Loucy (cell line): ENCODE measurements at regions not wholly inside any gene's neighbourhood (a gene's known extent, or its start where the extent isn't known, plus 50 kb on each side); places are given as distances from the start of the nearest gene placed in this dataset.

ENCODE experiments used
- H2AFZ ChIP-seq: fragments of 200-600 bp; sonication (generic); 2 replicates; pipeline ENCODE4 v1.6.0; 2016; ENCODE audit warnings: antibody characterized with exemption, mild to moderate bottlenecking, low read length, moderate library complexity
- H3F3A ChIP-seq: fragments of 200-600 bp; 2 replicates; pipeline ENCODE4 v1.6.0; 2016; ENCODE audit warnings: antibody characterized with exemption, low read depth, mild to moderate bottlenecking
- H3K27me3 ChIP-seq: fragments of 200-600 bp; sonication (generic); 2 replicates; pipeline ENCODE4 v1.6.1; 2014; ENCODE audit warnings: low read length, mild to moderate bottlenecking; ENCODE audit not compliant: insufficient read depth, poor library complexity, severe bottlenecking
- H3K36me3 ChIP-seq: fragments of 200-600 bp; sonication (generic); 2 replicates; pipeline ENCODE4 v1.6.1; 2016; ENCODE audit warnings: low read length; ENCODE audit not compliant: insufficient read depth
- H3K4me1 ChIP-seq: fragments of 200-600 bp; sonication (generic); 2 replicates; pipeline ENCODE4 v1.5.1; 2014; ENCODE audit warnings: low read length, mild to moderate bottlenecking; ENCODE audit not compliant: insufficient read depth, poor library complexity, severe bottlenecking
- H3K4me2 ChIP-seq: fragments of 200-600 bp; sonication (generic); 2 replicates; pipeline ENCODE4 v1.6.0; 2014; ENCODE audit warnings: antibody characterized with exemption, low read length, low read depth, mild to moderate bottlenecking; ENCODE audit not compliant: poor library complexity, severe bottlenecking
- H3K4me3 ChIP-seq: fragments of 200-600 bp; sonication (generic); 2 replicates; pipeline ENCODE4 v1.5.1; 2014; ENCODE audit warnings: low read length, mild to moderate bottlenecking, mixed read lengths; ENCODE audit not compliant: poor library complexity, severe bottlenecking
- H3K79me2 ChIP-seq: fragments of 200-600 bp; sonication (generic); 2 replicates; pipeline ENCODE4 v1.6.1; 2014; ENCODE audit warnings: low read length; ENCODE audit not compliant: insufficient read depth
- H3K9ac ChIP-seq: fragments of 200-600 bp; sonication (generic); 2 replicates; pipeline ENCODE4 v1.6.0; 2014; ENCODE audit warnings: mild to moderate bottlenecking, low read depth, low read length, moderate library complexity; ENCODE audit not compliant: poor library complexity, severe bottlenecking
- H3K9me2 ChIP-seq: fragments of 200-600 bp; sonication (generic); replicated peaks from 2 replicates; pipeline ENCODE4 v1.6.1; 2016; ENCODE audit warnings: low read depth, low read length, mixed read lengths
- H3K9me3 ChIP-seq: fragments of 200-600 bp; sonication (generic); 2 replicates; pipeline ENCODE4 v1.6.1; 2014; ENCODE audit warnings: mild to moderate bottlenecking, antibody characterized with exemption, low read length, low read depth; ENCODE audit not compliant: insufficient read depth
- H4K20me1 ChIP-seq: fragments of 200-600 bp; sonication (generic); 2 replicates; pipeline ENCODE4 v1.6.0; 2014; ENCODE audit warnings: antibody characterized with exemption, low read length, mild to moderate bottlenecking; ENCODE audit not compliant: insufficient read depth, poor library complexity, severe bottlenecking
- EZH2phosphoT487 ChIP-seq: fragments of 200-600 bp; IDR thresholded peaks from 2 replicates; pipeline ENCODE4 v1.6.1; 2018; ENCODE audit warnings: antibody characterized with exemption, mild to moderate bottlenecking, moderate library complexity, borderline replicate concordance
- TF ChIP-seq, protein P1 (sequence below): fragments of 200-600 bp; sonication (generic); conservative IDR thresholded peaks from 2 replicates; pipeline ENCODE4 v1.5.1; 2014; ENCODE audit warnings: mild to moderate bottlenecking, antibody characterized with exemption, low read length

DNA sequence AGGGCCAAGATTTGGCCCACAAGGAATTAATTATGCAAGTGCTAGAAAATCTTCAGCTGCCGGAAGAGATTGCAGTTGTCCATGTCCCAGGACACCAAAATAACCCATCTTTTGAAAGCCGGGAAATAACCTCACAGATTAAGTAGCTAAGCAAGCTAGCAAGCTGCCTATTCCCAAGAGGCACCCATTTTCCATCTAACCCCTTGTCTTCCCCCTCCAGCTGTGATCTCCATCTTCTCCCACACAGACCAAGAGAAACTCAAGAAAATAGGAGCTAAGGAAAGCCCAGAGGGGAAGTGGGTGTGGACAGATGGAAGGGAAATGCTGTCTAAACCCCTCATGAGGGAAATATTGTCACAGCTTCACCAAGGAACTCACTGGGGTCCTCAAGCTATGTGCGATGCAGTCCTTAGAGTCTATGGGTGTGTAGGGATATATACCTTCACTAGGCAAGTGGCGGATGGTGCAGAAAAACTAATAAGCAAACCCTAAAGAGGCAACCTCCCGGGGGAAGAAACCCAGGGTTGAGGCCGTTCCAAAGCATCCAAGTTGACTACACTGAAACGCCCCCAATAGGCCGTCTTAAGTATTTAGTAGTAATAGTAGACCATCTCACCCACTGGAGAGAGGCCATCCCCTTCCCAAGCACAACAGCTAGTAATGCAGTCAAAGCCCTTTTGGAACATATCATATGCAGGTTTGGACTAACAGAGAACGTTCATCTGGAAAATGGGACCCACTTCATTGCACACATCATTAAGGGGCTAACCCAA is 64.3 kb upstream of the PRSS16 start:
- Histone ChIP-seq H3F3A (no peaks in the 10 kb centered on the region), H3K9me3 (no peaks in the 10 kb centered on the region), H3K4me1 (peaks cover 6% of the 10 kb centered on the region), H4K20me1 (no peaks in the 10 kb centered on the region), H3K36me3 (no peaks in the 10 kb centered on the region), H2AFZ (no peak overlapping the region), H3K79me2 (no peaks in the 10 kb centered on the region), H3K27me3 (no peaks in the 10 kb centered on the region), H3K9ac (no peak overlapping the region), H3K4me3 (no peak overlapping the region), H3K9me2 (no peaks in the 10 kb centered on the region), H3K4me2 (no peak overlapping the region)
- no peak for TF ChIP-seq EZH2phosphoT487
- TF ChIP-seq, protein P1, sequence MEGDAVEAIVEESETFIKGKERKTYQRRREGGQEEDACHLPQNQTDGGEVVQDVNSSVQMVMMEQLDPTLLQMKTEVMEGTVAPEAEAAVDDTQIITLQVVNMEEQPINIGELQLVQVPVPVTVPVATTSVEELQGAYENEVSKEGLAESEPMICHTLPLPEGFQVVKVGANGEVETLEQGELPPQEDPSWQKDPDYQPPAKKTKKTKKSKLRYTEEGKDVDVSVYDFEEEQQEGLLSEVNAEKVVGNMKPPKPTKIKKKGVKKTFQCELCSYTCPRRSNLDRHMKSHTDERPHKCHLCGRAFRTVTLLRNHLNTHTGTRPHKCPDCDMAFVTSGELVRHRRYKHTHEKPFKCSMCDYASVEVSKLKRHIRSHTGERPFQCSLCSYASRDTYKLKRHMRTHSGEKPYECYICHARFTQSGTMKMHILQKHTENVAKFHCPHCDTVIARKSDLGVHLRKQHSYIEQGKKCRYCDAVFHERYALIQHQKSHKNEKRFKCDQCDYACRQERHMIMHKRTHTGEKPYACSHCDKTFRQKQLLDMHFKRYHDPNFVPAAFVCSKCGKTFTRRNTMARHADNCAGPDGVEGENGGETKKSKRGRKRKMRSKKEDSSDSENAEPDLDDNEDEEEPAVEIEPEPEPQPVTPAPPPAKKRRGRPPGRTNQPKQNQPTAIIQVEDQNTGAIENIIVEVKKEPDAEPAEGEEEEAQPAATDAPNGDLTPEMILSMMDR, result peak; percentile 33; the same call in 1 of the 2 replicates

DNA sequence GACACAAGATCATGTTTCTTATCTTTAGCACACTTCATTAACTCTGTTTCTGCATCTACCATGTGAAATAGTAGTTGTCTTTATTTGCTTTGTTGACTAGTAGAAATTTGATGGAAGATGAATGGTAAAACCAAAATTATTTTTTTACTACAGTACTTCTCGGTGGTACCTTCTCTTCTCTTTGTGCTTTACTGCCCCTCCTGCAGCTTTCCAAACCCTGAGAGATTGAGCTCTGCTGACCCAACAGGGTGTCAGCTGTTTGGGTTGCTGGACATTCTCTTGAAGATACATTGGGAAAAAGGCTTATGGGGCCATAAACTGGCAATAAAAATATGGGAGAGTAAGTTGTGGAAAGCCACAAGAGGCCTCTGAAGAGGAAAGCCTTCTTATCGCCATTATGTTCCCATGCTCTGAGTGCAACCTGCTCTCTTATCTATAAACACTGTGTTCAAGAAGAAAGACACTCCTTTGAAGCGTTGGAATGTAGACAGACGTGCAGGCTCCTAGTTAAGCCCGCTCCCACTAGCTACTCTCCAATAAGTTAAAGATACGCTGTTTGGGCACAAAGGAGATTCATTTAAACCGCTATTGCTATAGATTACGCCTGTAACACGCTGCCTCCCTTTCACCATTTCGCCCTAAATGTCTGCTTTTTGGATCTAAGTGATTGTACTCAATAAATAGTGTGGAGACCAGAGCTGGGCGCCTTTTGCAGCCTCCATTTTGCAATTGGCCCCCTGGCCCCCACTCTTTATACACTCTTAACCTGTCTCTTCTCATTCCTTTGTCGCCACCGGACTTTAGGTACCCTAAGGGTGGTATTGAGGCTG is 60.1 kb upstream of the PRSS16 start:
- H3K36me3 ChIP-seq, result no peaks in the 10 kb centered on the region
- no peaks in the 10 kb centered on the region for H3K79me2 ChIP-seq
- H3K4me3 ChIP-seq, result peak overlapping the region; percentile 80
- H3F3A ChIP-seq, result no peaks in the 10 kb centered on the region
- peak overlapping the region; percentile 78 for H3K4me2 ChIP-seq
- TF ChIP-seq, protein P1, result no peak
- TF ChIP-seq EZH2phosphoT487, result no peak
- H3K4me1 ChIP-seq, result peaks cover 11% of the 10 kb centered on the region
- H2AFZ ChIP-seq, result peak overlapping the region; percentile 99
- no peaks in the 10 kb centered on the region for H3K9me3 ChIP-seq
- H4K20me1 ChIP-seq, result no peaks in the 10 kb centered on the region
- no peaks in the 10 kb centered on the region for H3K9me2 ChIP-seq
- H3K27me3 ChIP-seq, result no peaks in the 10 kb centered on the region
- peak overlapping the region; percentile 78 for H3K9ac ChIP-seq

DNA sequence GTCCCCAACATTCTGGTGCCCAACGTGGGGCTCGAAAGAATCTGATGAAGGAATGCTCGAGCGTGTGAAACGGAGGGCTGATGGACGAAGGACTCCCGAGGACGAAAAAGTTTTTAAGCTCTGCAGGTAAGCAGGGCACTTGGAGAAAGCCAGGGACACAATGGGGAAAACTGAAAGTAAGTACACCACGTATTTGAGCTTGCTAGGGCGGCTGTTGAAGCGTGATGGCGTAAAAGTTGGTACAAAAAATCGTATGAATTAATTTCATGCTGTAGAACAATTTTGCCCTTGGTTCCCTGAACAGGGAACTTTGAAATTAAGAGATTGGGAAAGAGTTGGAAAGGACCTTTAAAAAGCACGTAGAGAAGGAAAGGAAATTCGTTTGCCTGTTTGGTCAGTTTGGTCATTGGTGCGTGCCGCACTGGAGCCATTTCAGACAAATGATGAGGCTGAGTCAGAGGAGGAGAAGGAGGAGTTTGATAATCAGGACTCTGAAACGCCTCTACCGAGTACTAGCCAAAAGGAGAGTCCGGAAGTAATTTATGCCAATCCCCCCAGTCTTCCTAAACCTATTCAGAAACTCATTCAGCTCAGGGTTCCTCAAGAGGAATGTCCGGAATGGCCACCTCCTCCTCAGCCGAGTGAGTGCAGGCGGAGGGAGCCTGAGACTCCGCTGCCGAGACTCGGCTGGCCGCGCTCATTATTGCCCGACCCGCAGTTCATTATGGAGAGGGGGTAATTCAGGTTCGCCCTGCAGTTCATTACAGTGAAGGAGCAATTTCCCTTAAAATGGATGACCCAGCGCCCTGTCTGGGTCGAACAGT is 59.2 kb upstream of the PRSS16 start:
- Histone ChIP-seq H3K27me3 (no peaks in the 10 kb centered on the region), H3F3A (no peaks in the 10 kb centered on the region), H2AFZ (peak overlapping the region; percentile 99)

More for the DNA sequence above, 59.2 kb upstream of the PRSS16 start:
- no peaks in the 10 kb centered on the region for H4K20me1 ChIP-seq
- H3K79me2 ChIP-seq, result no peaks in the 10 kb centered on the region
- peak overlapping the region; percentile 80 for H3K4me3 ChIP-seq
- H3K9me3 ChIP-seq, result no peaks in the 10 kb centered on the region
- H3K36me3 ChIP-seq, result no peaks in the 10 kb centered on the region
- peak overlapping the region; percentile 78 for H3K4me2 ChIP-seq
- H3K4me1 ChIP-seq, result peaks cover 11% of the 10 kb centered on the region
- H3K9me2 ChIP-seq, result no peaks in the 10 kb centered on the region
- TF ChIP-seq EZH2phosphoT487, result no peak
- TF ChIP-seq, protein P1, result no peak
- H3K9ac ChIP-seq, result peak overlapping the region; percentile 78
